Activated CD4-positive, alpha-beta memory T cell treated with anti-CD3 and anti-CD28 coated beads, Interleukin-2, amount 10 ng/mL, durations not matched to agents 7 days and 5 days (primary cell): ENCODE measurements at regions not wholly inside any gene's neighbourhood (a gene's known extent, or its start where the extent isn't known, plus 50 kb on each side); places are given as distances from the start of the nearest gene placed in this dataset.
"Not testable (repeated sequence)": the region's sequence is repeated elsewhere in the genome, so short reads cannot be mapped to it uniquely, and the experiment has no call there.

Source experiments
- CTCF ChIA-PET: fragments of 350-600 bp; sonication (Branson Sonifier 250); formaldehyde crosslinking; loops from one replicate; lab custom pipeline; 2021; ENCODE audit warnings: antibody characterized with exemption, inconsistent platforms; lab: Charles Lee
- POLR2A ChIA-PET: fragments of 350-600 bp; sonication (Branson Sonifier 250); formaldehyde crosslinking; loops from one replicate; lab custom pipeline; 2021; ENCODE audit warnings: antibody characterized with exemption; lab: Charles Lee
- DNase-seq: peaks from one replicate; pipeline ENCODE4 v3.0.0-alpha.2; 2020
- H3K27ac Mint-ChIP-seq: one replicate; pipeline ENCODE4 v1.8.0; 2021; ENCODE audit warnings: mild to moderate bottlenecking, mixed read lengths
- H3K27me3 Mint-ChIP-seq: one replicate; pipeline ENCODE4 v1.8.0; 2021; ENCODE audit warnings: mixed read lengths
- H3K36me3 Mint-ChIP-seq: one replicate; pipeline ENCODE4 v1.8.0; 2021; ENCODE audit warnings: low read depth, mixed read lengths
- H3K4me1 Mint-ChIP-seq: one replicate; pipeline ENCODE4 v1.8.0; 2021; ENCODE audit warnings: mixed read lengths
- H3K4me3 Mint-ChIP-seq: one replicate; pipeline ENCODE4 v1.8.0; 2021; ENCODE audit warnings: mild to moderate bottlenecking, mixed read lengths
- H3K9me3 Mint-ChIP-seq: one replicate; pipeline ENCODE4 v1.8.0; 2021; ENCODE audit warnings: mixed read lengths

DNA sequence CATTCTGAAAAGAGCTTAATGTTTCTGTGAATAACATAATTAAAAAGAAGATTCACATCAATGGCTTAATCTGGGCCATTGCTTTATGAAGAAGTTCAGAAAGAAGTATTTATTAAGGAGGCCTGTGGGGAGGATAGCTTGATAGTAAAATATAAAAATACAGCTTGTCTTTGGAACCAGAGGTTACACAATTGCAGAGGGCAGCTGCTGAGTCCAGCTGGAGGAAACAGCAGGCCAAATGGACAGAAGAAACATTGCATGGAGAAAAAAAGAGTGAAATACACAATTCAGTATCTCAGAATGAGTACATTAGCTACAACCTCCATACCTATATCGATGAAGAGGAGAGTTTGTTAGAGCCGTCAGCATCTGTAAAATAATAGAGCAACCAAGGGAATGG lies 148.0 kb upstream of the NPY2R start:
- no peaks in the 10 kb centered on the region for H3K4me1 Mint-ChIP-seq
- no peak for DNase-seq
- H3K36me3 Mint-ChIP-seq: no peaks in the 10 kb centered on the region
- no peak overlapping the region for H3K4me3 Mint-ChIP-seq
- H3K27me3 Mint-ChIP-seq: no peaks in the 10 kb centered on the region
- H3K27ac Mint-ChIP-seq: no peak overlapping the region
- CTCF ChIA-PET: no interaction called here
- H3K9me3 Mint-ChIP-seq: no peaks in the 10 kb centered on the region
- POLR2A ChIA-PET: no interaction called here

GRCh38 chr4:155060873-155061272 lies 147.6 kb upstream of the NPY2R start:
- no peak for DNase-seq
- Mint-ChIP-seq H3K4me1 (no peaks in the 10 kb centered on the region), H3K9me3 (no peaks in the 10 kb centered on the region), H3K27me3 (no peaks in the 10 kb centered on the region), H3K36me3 (no peaks in the 10 kb centered on the region), H3K27ac (no peak overlapping the region), H3K4me3 (no peak overlapping the region)
- ChIA-PET POLR2A (no interaction called here), CTCF (no interaction called here)

DNA sequence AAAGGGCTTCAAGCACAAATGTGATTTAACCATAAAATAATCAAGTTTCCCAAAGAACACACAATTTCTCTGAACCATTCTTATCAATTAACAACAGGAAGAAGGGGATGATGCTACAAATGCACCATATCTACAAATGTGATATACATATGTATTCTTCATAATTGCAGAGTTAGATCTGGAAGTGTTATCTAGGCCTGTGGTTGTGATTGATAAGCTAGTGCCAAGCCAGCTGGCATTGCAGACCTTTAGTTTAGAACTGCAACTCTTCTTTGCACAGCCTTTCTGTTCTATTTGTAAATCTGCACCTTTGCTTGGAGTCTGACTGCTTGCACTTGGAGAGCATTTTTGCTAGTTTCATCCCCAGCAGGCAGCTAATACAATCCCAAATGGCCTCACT lies 145.5 kb upstream of the NPY2R start:
- DNase-seq: no peak
- no peaks in the 10 kb centered on the region for H3K9me3 Mint-ChIP-seq
- no peaks in the 10 kb centered on the region for H3K4me1 Mint-ChIP-seq
- H3K36me3 Mint-ChIP-seq: no peaks in the 10 kb centered on the region
- H3K27ac Mint-ChIP-seq: no peak overlapping the region
- ChIA-PET CTCF (no interaction called here), POLR2A (no interaction called here)
- H3K4me3 Mint-ChIP-seq: no peak overlapping the region
- H3K27me3 Mint-ChIP-seq: no peaks in the 10 kb centered on the region

DNA sequence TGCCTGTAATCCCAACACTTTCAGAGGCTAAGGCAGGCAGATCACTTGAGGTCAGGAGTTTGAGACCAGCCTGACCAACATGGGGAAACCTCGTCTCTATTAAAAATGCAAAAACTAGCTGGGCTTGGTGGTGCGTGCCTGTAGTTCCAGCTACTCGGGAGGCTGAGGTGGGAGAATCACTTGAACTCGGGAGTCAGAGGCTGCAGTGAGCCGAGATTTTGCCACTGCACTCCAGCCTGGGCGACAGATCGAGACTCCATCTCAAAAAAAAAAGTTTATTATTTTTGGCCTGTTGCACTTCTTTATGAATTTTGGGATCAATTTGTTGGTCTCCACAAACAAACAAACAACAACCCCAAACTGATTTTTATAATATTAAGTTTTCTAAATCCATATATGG lies 143.5 kb upstream of the NPY2R start:
- H3K27ac Mint-ChIP-seq, CTCF ChIA-PET, H3K4me3 Mint-ChIP-seq, H3K27me3 Mint-ChIP-seq, POLR2A ChIA-PET, DNase-seq, H3K4me1 Mint-ChIP-seq, H3K9me3 Mint-ChIP-seq, H3K36me3 Mint-ChIP-seq: not testable (repeated sequence)

GRCh38 chr4:155066871-155067270 lies 141.6 kb upstream of the NPY2R start:
- POLR2A ChIA-PET: no interaction called here

DNA sequence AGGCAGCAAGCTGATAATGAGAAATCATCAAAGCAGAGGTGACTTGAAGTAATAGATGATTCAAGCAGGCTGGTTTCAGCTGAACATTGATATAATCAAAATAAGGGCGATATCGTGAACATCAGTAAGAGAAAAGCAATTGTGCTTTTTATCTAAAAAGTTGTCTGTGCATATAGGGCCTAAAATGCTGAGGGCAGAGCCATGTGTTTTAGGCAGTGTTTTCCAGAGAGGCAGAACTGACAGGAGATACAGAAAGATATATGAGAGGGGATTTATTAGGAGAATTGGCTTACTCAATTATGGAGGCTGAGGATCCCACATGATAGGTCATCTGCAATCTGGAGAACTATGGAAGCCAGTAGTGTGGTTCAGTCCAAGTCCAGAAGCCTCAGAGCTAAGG lies 136.5 kb upstream of the NPY2R start:
- no peak for DNase-seq
- Mint-ChIP-seq H3K4me1 (no peaks in the 10 kb centered on the region), H3K9me3 (no peaks in the 10 kb centered on the region), H3K27me3 (no peaks in the 10 kb centered on the region), H3K36me3 (no peaks in the 10 kb centered on the region), H3K4me3 (no peak overlapping the region), H3K27ac (no peak overlapping the region)
- POLR2A ChIA-PET: no interaction called here
- CTCF ChIA-PET: no interaction called here

More at GRCh38 chr4:155066871-155067270, 141.6 kb upstream of the NPY2R start:
- Mint-ChIP-seq H3K27ac (no peak overlapping the region), H3K27me3 (no peaks in the 10 kb centered on the region), H3K4me1 (no peaks in the 10 kb centered on the region), H3K36me3 (no peaks in the 10 kb centered on the region), H3K4me3 (no peak overlapping the region), H3K9me3 (no peaks in the 10 kb centered on the region)
- CTCF ChIA-PET: no interaction called here
- no peak for DNase-seq

GRCh38 chr4:155072417-155072816 lies 136.0 kb upstream of the NPY2R start:
- H3K27me3 Mint-ChIP-seq: no peaks in the 10 kb centered on the region
- no peak overlapping the region for H3K4me3 Mint-ChIP-seq
- DNase-seq: no peak
- H3K36me3 Mint-ChIP-seq: no peaks in the 10 kb centered on the region
- no peaks in the 10 kb centered on the region for H3K9me3 Mint-ChIP-seq
- CTCF ChIA-PET: no interaction called here
- POLR2A ChIA-PET: no interaction called here
- H3K27ac Mint-ChIP-seq: no peak overlapping the region
- no peaks in the 10 kb centered on the region for H3K4me1 Mint-ChIP-seq

DNA sequence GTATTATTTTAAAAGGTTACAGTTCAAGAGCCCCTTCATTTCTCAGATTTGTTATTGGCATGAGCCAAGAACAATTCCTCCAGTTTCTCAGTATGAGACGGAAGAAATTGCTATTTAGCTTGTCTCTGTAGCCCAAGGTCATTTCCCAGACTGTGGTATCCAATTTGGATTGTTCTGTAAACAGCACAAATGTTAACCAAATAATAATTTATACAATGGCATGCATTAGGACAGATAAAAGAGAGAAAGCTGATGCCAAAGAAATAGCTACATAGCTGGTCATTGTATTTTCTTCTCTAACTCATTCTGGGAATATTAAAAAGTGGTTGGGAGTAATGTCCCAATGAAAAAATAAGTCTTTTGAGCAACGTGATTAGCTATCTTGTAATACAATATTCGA lies 134.6 kb upstream of the NPY2R start:
- Mint-ChIP-seq H3K27me3 (no peaks in the 10 kb centered on the region), H3K4me1 (no peaks in the 10 kb centered on the region), H3K9me3 (no peaks in the 10 kb centered on the region), H3K4me3 (no peak overlapping the region), H3K27ac (no peak overlapping the region), H3K36me3 (no peaks in the 10 kb centered on the region)
- DNase-seq: no peak
- ChIA-PET POLR2A (no interaction called here), CTCF (no interaction called here)

DNA sequence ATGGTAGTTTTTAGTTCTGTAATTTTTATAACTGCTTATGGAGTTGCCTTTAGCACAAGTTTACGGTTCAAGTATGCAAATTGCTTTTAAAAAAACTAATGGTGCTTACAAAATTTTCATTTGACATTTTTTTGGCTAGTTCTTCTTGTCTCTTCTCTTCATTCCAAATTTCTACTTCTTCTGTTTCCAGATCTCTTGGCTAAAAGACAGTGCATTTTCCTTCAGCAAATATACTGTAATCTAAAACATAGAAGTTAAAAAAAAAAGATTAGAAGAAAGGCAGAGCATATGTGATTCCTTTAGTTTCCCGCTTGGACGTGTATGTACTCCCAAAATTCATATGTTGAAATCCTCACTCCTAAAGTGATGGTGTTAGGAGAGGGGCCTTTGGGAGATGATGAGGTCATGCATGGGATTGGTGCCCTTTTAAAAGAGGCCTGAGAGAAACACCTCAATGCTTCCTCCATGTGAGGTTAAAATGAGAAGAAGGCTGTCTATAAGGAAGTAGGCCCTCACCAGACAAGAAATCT lies 132.1 kb upstream of the NPY2R start:
- Mint-ChIP-seq H3K27ac (no peak overlapping the region), H3K4me1 (no peaks in the 10 kb centered on the region), H3K9me3 (no peaks in the 10 kb centered on the region), H3K36me3 (no peaks in the 10 kb centered on the region), H3K27me3 (no peaks in the 10 kb centered on the region), H3K4me3 (no peak overlapping the region)
- DNase-seq: no peak
- ChIA-PET CTCF (no interaction called here), POLR2A (no interaction called here)

DNA sequence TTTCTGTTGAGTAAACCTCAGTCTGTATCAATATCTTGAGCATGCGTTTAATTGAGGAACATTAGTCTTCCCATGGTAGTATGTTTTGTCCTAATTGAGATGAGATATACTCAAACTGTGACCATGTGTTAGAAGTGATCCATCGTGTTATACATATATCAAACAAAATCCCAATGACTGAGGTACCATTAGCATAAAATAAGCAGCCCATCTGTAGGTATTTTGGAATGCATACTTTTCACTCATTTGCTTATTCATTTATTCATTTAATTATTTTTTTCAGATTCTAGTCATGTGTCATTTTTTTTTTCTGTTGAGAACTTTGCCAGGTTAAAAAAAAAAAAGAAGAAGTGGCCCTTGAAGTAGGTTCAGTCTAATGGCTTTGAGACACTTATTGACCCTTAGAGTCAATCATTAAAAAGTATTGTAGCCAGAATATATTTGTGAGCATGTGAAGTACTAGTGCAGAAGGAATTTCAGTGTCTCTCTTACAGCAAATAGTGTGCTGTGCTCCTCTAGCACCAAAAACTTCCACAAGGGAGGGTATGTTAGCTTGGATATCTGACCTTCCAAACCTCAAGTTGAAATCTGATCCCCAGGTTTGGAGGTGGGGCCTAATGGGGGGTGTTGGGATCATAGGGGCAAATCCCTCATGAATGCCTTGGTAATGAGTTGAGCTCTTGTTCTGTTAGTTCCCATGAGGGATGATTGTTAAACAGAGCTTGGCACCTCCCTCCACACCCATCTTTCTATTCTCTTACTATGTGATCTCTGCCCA lies 130.8 kb upstream of the NPY2R start:
- H3K27me3 Mint-ChIP-seq: no peaks in the 10 kb centered on the region
- no peaks in the 10 kb centered on the region for H3K9me3 Mint-ChIP-seq
- no peaks in the 10 kb centered on the region for H3K36me3 Mint-ChIP-seq
- no peak overlapping the region for H3K4me3 Mint-ChIP-seq
- CTCF ChIA-PET: no interaction called here
- POLR2A ChIA-PET: no interaction called here
- no peaks in the 10 kb centered on the region for H3K4me1 Mint-ChIP-seq
- no peak for DNase-seq
- H3K27ac Mint-ChIP-seq: no peak overlapping the region

- H3K4me3 Mint-ChIP-seq: no peak overlapping the region
- H3K9me3 Mint-ChIP-seq: no peaks in the 10 kb centered on the region
- H3K36me3 Mint-ChIP-seq: no peaks in the 10 kb centered on the region
- no peaks in the 10 kb centered on the region for H3K4me1 Mint-ChIP-seq
- POLR2A ChIA-PET: no interaction called here
- no peak overlapping the region for H3K27ac Mint-ChIP-seq
- H3K27me3 Mint-ChIP-seq: no peaks in the 10 kb centered on the region
- no peak for DNase-seq
- CTCF ChIA-PET: no interaction called here
These were observed 128.6 kb upstream of the NPY2R start for GRCh38 chr4:155079871-155080270.

DNA sequence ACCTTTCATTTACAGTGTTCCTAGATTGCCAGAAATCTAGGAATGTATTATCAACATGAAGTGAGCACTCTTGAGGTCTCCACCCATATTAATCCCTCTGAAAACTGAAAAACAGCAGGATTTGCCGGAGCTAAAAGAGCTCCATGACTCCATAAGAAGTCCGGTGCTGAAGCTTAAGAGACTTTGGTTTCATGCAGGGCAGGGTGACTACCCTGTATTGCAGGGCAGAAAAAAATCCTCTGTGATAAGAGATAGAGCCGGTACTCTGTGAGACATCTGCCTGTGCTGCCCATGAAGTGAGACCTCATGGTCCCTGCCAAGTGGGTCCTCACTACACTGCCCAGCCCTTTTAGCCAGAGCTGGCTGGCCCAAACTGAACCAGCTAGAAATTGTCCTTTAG lies 127.2 kb upstream of the NPY2R start:
- H3K36me3 Mint-ChIP-seq: no peaks in the 10 kb centered on the region
- no peaks in the 10 kb centered on the region for H3K4me1 Mint-ChIP-seq
- CTCF ChIA-PET: no interaction called here
- no peak overlapping the region for H3K4me3 Mint-ChIP-seq
- no peaks in the 10 kb centered on the region for H3K27me3 Mint-ChIP-seq
- H3K27ac Mint-ChIP-seq: no peak overlapping the region
- no peaks in the 10 kb centered on the region for H3K9me3 Mint-ChIP-seq
- POLR2A ChIA-PET: no interaction called here
- DNase-seq: no peak

DNA sequence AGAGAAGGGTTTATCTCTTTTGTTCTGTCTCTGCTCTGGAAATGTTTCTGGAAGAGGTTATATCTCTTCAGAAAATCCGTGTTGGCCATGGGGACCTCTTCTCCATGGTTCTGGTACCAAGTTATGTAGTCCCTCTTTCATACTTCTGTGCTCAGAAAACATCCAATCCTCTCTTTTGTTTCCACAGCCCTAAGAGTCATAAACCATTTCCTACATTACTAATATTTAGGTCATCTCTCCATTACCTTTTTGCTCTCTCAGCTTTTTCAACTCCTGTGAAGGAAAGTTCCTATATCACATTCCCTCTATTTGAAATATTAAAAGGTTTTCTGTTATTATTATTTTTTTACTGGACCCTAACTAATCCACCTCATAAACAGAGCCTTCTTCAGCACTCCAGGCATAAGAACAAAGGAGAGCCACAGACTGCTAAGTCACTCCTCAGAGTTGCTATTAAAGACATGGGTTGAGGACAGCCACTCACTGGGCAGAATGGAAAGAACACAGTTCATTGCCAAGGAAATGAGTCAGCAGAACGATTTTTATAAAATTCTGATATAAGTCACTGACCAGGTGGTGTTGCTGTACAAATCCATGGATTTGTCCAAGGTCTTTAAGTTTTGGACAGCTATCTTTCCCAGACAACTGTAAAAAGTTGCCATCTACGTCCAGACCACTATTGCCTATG lies 122.4 kb upstream of the NPY2R start:
- CTCF ChIA-PET: no interaction called here
- Mint-ChIP-seq H3K27me3 (no peaks in the 10 kb centered on the region), H3K9me3 (no peaks in the 10 kb centered on the region)

More for the DNA sequence above, 122.4 kb upstream of the NPY2R start:
- no peak for DNase-seq
- POLR2A ChIA-PET: no interaction called here
- no peaks in the 10 kb centered on the region for H3K4me1 Mint-ChIP-seq
- no peaks in the 10 kb centered on the region for H3K36me3 Mint-ChIP-seq
- no peak overlapping the region for H3K4me3 Mint-ChIP-seq
- H3K27ac Mint-ChIP-seq: no peak overlapping the region
